IgD-negative memory B cell (primary cell): ENCODE measurements at regions not wholly inside any gene's neighbourhood (a gene's known extent, or its start where the extent isn't known, plus 50 kb on each side); places are given as distances from the start of the nearest gene placed in this dataset.
A peak's percentile ranks its signal among the peaks of the same experiment; 100 is the strongest.

Experiments used
- H3K27ac Mint-ChIP-seq, 3 donors: one replicate each; pipeline ENCODE4 v1.8.0; 2020 to 2022; ENCODE audit warnings: mild to moderate bottlenecking in 3 of 3, mixed read lengths in 3 of 3, moderate library complexity in 1 of 3
- H3K27me3 Mint-ChIP-seq: one replicate; pipeline ENCODE4 v1.8.0; 2021; ENCODE audit warnings: mixed read lengths
- H3K36me3 Mint-ChIP-seq: one replicate; pipeline ENCODE4 v1.8.0; 2020; ENCODE audit warnings: mild to moderate bottlenecking, mixed read lengths
- H3K4me1 Mint-ChIP-seq, 3 donors: one replicate each; pipeline ENCODE4 v1.8.0; 2020 to 2022; ENCODE audit warnings: mixed read lengths in 3 of 3, mild to moderate bottlenecking in 1 of 3
- H3K4me3 Mint-ChIP-seq, 4 donors: one replicate each; pipeline ENCODE4 v1.8.0; 2020 to 2022; ENCODE audit warnings: mild to moderate bottlenecking in 4 of 4, mixed read lengths in 4 of 4, moderate library complexity in 3 of 4
- H3K9me3 Mint-ChIP-seq, 3 donors: one replicate each; pipeline ENCODE4 v1.8.0; 2020 to 2021; ENCODE audit warnings: mixed read lengths in 3 of 3, mild to moderate bottlenecking in 1 of 3

DNA sequence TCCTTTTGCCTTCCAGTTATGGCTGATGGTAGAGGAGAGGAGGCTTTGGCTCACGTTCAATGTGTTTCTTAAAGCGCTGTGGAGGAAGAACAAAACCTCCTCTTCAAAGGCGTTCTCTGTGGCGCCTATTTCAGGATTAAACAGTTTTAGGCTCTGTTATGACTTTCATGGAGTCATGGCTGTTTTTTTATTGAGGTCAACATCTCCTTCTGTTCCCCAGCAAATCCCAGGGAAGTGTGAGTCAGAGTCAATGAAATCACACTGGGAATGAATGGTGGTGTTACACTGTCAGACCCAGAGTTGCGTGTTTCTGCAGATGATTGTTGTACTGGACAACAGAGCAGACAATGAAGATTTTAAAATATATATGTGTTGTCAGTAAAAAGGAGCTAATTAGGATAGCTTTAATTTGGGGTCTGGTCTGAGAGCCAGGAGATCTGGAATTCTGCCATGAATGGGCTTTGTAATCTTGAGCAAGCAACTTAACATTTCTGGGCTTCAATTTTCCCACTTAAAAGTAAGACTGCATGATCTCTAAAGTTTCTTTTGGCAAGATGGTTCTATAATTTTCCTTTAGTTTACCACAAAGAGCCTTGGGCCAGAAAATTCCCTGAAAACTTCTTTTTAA lies 240.7 kb downstream of the CSNK1G3 start:
- no peaks in the 10 kb centered on the region for H3K9me3 Mint-ChIP-seq
- peaks cover 1% of the 10 kb centered on the region for H3K27me3 Mint-ChIP-seq
- no peaks in the 10 kb centered on the region for H3K36me3 Mint-ChIP-seq
- no peaks in the 10 kb centered on the region for H3K4me1 Mint-ChIP-seq
- H3K4me3 Mint-ChIP-seq: no peak overlapping the region
- H3K27ac Mint-ChIP-seq: no peak overlapping the region

GRCh38 chr5:123751670-123752069 lies 239.7 kb downstream of the CSNK1G3 start:
- Mint-ChIP-seq H3K36me3 (no peaks in the 10 kb centered on the region), H3K4me1 (peaks cover 0 to 3% (median 1%) of the 10 kb centered on the region in 3 donors), H3K27me3 (peaks cover 1% of the 10 kb centered on the region), H3K9me3 (no peaks in the 10 kb centered on the region), H3K4me3 (no peak overlapping the region), H3K27ac (no peak overlapping the region)

GRCh38 chr5:123748239-123748638 lies 236.3 kb downstream of the CSNK1G3 start:
- H3K36me3 Mint-ChIP-seq: no peaks in the 10 kb centered on the region
- no peaks in the 10 kb centered on the region for H3K9me3 Mint-ChIP-seq
- peaks cover 0 to 3% (median 1%) of the 10 kb centered on the region in 3 donors for H3K4me1 Mint-ChIP-seq
- peaks cover 4% of the 10 kb centered on the region for H3K27me3 Mint-ChIP-seq
- H3K27ac Mint-ChIP-seq: no peak overlapping the region
- no peak overlapping the region for H3K4me3 Mint-ChIP-seq

DNA sequence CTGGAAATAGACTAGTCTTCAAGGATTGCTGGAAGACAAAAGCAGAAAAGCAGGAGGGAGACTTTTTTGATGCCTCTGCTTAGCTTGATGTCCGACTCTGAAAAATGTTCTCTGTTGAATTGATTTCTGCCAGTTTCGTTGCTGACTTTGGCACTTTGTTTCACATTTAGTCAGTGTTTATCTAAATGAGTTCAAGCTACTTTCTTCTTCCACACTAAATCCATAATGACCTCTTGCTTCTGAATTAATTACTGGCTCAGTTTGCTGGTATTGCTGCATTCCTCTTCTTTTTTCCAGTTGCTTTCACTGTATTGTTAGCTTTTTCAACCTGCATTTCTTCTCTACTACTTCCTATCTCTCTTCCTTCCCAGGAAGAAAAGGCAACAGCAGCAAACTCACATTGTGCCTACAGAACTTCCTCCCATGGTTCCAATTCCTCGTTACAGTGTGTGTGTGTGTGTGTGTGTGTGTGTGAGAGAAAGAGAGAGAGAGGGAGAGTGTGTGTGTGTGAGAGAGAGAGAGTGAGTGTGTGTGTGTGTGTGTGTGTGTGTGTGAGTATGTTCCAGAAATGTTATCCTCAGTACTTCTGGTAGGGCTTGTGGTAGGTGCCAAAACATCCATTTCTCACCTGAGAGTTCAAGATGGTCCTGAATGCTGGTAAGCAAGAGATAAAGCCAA lies 234.8 kb downstream of the CSNK1G3 start:
- peaks cover 4% of the 10 kb centered on the region for H3K27me3 Mint-ChIP-seq
- no peaks in the 10 kb centered on the region for H3K9me3 Mint-ChIP-seq
- H3K4me1 Mint-ChIP-seq: peaks cover 0 to 3% (median 1%) of the 10 kb centered on the region in 3 donors
- no peak overlapping the region for H3K27ac Mint-ChIP-seq
- no peaks in the 10 kb centered on the region for H3K36me3 Mint-ChIP-seq
- H3K4me3 Mint-ChIP-seq: no peak overlapping the region

- Mint-ChIP-seq H3K27ac (no peak overlapping the region), H3K4me1 (peaks cover 0 to 3% (median 1%) of the 10 kb centered on the region in 3 donors), H3K36me3 (no peaks in the 10 kb centered on the region), H3K27me3 (peaks cover 4% of the 10 kb centered on the region), H3K9me3 (no peaks in the 10 kb centered on the region), H3K4me3 (no peak overlapping the region)
Measured at GRCh38 chr5:123743990-123744583, 232.1 kb downstream of the CSNK1G3 start.

GRCh38 chr5:123735384-123735783 lies 223.4 kb downstream of the CSNK1G3 start:
- H3K27ac Mint-ChIP-seq: no peak overlapping the region
- H3K36me3 Mint-ChIP-seq: peaks cover 3% of the 10 kb centered on the region
- H3K9me3 Mint-ChIP-seq: peaks cover 8 to 23% (median 10%) of the 10 kb centered on the region in 3 donors
- H3K27me3 Mint-ChIP-seq: no peaks in the 10 kb centered on the region
- H3K4me1 Mint-ChIP-seq: peaks cover 0 to 1% (median 0%) of the 10 kb centered on the region in 3 donors
- no peak overlapping the region for H3K4me3 Mint-ChIP-seq

DNA sequence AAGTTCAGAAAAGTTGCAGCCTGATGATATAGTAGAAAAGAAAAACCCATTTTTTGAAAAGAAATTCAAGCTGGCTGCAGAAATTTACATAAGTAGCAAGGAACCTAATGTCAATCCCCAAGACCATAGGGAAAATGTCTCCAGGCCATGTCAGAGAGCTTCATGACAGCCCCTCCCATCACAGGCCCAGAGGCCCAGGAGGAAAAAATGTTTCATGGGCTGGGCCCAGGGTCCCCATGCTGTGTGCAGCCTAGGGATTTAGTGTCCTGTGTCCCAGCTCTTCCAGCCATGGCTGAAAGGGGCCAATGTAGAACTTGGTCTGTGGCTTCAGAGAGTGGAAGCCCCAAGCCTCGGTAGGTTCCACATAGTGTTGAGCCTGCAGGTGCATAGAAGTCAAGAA lies 220.3 kb downstream of the CSNK1G3 start:
- H3K4me3 Mint-ChIP-seq: peak overlapping the region in 1 of 4 donors; percentile 18
- no peaks in the 10 kb centered on the region for H3K27me3 Mint-ChIP-seq
- no peak overlapping the region for H3K27ac Mint-ChIP-seq
- peaks cover 3% of the 10 kb centered on the region for H3K36me3 Mint-ChIP-seq
- H3K4me1 Mint-ChIP-seq: peaks cover 0 to 1% (median 0%) of the 10 kb centered on the region in 3 donors
- peaks cover 8 to 23% (median 10%) of the 10 kb centered on the region in 3 donors for H3K9me3 Mint-ChIP-seq

- Mint-ChIP-seq H3K4me3 (no peak overlapping the region), H3K36me3 (no peaks in the 10 kb centered on the region), H3K27me3 (peaks cover 4% of the 10 kb centered on the region), H3K9me3 (peaks cover 2 to 5% (median 2%) of the 10 kb centered on the region in 3 donors), H3K4me1 (no peaks in the 10 kb centered on the region), H3K27ac (no peak overlapping the region)
Measured at GRCh38 chr5:123722451-123722850, 210.5 kb downstream of the CSNK1G3 start.

GRCh38 chr5:123721675-123722276 lies 209.8 kb downstream of the CSNK1G3 start:
- H3K9me3 Mint-ChIP-seq: peaks cover 2 to 5% (median 2%) of the 10 kb centered on the region in 3 donors
- no peaks in the 10 kb centered on the region for H3K36me3 Mint-ChIP-seq
- H3K4me3 Mint-ChIP-seq: peak overlapping the region in 1 of 4 donors; percentile 61
- H3K27me3 Mint-ChIP-seq: peaks cover 4% of the 10 kb centered on the region
- H3K4me1 Mint-ChIP-seq: no peaks in the 10 kb centered on the region
- no peak overlapping the region for H3K27ac Mint-ChIP-seq

- H3K36me3 Mint-ChIP-seq: no peaks in the 10 kb centered on the region
- H3K27ac Mint-ChIP-seq: no peak overlapping the region
- no peaks in the 10 kb centered on the region for H3K4me1 Mint-ChIP-seq
- peaks cover 0 to 5% (median 0%) of the 10 kb centered on the region in 3 donors for H3K9me3 Mint-ChIP-seq
- H3K27me3 Mint-ChIP-seq: peaks cover 2% of the 10 kb centered on the region
- no peak overlapping the region for H3K4me3 Mint-ChIP-seq
Measured at GRCh38 chr5:123720955-123721354, 209.0 kb downstream of the CSNK1G3 start.

DNA sequence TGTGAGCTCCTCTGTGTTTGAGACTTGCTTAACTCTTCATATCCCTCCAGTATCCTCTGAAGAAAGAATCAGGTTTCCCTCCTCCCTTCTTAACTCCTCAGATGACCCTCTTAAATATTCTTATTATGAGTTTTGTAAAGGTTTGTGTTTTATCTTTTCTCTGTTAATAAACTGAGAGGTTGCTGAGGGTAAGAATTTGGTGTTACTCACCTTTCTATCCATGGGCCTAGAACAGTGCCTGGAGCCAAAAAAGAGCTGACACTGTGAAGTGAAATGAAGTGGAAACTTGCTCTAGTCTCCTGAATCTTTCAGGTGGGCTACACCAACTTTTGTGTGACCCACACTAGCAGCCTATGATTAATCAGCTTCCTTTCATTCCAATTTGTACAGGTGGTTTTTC lies 208.4 kb downstream of the CSNK1G3 start:
- Mint-ChIP-seq H3K36me3 (no peaks in the 10 kb centered on the region), H3K4me1 (no peaks in the 10 kb centered on the region), H3K27me3 (peaks cover 2% of the 10 kb centered on the region), H3K27ac (no peak overlapping the region), H3K4me3 (no peak overlapping the region), H3K9me3 (peaks cover 0 to 5% (median 0%) of the 10 kb centered on the region in 3 donors)

GRCh38 chr5:123719004-123719403 lies 207.0 kb downstream of the CSNK1G3 start:
- Mint-ChIP-seq H3K36me3 (no peaks in the 10 kb centered on the region), H3K4me1 (no peaks in the 10 kb centered on the region), H3K27ac (no peak overlapping the region), H3K4me3 (no peak overlapping the region), H3K9me3 (peaks cover 0 to 5% (median 2%) of the 10 kb centered on the region in 3 donors), H3K27me3 (peaks cover 2% of the 10 kb centered on the region)

DNA sequence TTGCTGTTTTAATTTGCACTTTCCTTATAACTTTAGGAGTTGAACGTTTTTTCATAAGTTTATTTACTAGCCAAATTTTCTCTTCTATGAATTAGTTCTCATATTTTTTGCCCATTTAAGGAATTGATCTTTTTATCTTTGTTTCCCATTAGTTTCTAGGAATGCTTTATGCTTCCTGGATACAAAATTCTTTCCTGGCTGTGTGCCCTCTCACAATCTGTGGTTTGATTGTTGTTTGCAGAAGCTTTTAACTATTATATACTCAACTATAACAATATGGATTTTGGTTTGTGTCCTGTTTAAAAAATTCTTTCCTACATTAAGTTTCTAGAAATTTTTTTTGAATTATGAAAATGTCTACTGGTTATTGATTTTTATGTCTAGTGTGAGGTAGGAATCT lies 206.3 kb downstream of the CSNK1G3 start:
- Mint-ChIP-seq H3K36me3 (peaks cover 2% of the 10 kb centered on the region), H3K27ac (no peak overlapping the region), H3K27me3 (peaks cover 2% of the 10 kb centered on the region), H3K4me1 (no peaks in the 10 kb centered on the region), H3K9me3 (peaks cover under 1 to 9% (median 2%) of the 10 kb centered on the region in 3 donors), H3K4me3 (no peak overlapping the region)

DNA sequence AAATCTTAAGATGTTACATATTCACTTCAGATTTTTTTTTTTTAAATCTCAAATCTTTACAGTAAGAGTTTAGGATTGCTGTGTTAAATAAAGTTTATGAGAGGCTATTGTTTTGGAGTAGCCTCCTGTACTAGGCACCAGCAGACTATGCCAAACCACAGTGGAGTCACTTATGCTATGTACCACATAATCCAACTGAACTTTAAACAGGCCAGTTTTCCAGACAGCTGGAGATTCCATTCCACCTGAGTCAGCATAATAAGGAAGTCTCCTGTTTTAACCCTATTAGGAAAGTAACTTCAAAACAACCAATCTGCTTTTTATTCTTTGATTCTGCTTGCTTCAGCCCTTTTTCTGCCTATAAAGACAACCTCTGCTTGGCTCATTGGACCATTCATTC lies 205.2 kb downstream of the CSNK1G3 start:
- H3K36me3 Mint-ChIP-seq: peaks cover 2% of the 10 kb centered on the region
- H3K27ac Mint-ChIP-seq: no peak overlapping the region
- peaks cover 3 to 14% (median 4%) of the 10 kb centered on the region in 3 donors for H3K9me3 Mint-ChIP-seq
- no peak overlapping the region for H3K4me3 Mint-ChIP-seq
- H3K27me3 Mint-ChIP-seq: peaks cover 2% of the 10 kb centered on the region
- H3K4me1 Mint-ChIP-seq: no peaks in the 10 kb centered on the region

DNA sequence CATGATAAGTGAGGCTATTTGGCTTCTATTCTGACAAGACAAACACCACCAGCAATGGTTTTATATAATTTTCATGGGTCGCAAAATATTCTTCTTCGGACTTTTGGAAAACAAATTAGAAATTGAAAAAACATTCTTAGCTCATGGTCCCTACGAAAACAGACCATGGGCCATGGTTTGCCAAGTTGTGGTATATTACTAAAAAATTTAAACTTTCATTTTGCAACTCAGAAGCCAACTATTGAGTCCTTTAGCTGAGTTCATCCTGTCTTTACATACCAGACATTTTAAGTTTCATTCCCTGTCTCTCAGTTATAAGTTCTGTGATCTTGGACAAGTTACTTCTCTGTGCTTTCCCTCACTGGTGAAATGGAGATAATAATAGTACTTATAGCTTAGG lies 198.1 kb downstream of the CSNK1G3 start:
- H3K36me3 Mint-ChIP-seq: peaks cover 2% of the 10 kb centered on the region

More for the DNA sequence above, 198.1 kb downstream of the CSNK1G3 start:
- no peak overlapping the region for H3K4me3 Mint-ChIP-seq
- peaks cover 7 to 19% (median 14%) of the 10 kb centered on the region in 3 donors for H3K9me3 Mint-ChIP-seq
- H3K27ac Mint-ChIP-seq: no peak overlapping the region
- no peaks in the 10 kb centered on the region for H3K27me3 Mint-ChIP-seq
- no peaks in the 10 kb centered on the region for H3K4me1 Mint-ChIP-seq
